Cortex of kidney (tissue), 1 donor: ENCODE measurements at regions not wholly inside any gene's neighbourhood (a gene's known extent, or its start where the extent isn't known, plus 50 kb on each side); places are given as distances from the start of the nearest gene placed in this dataset.

Experiments used
- DNase-seq: peaks from one replicate; lab custom pipeline; 2025; lab: John Stamatoyannopoulos, UW

- DNase-seq = no peak
Measured at GRCh38 chr15:62912808-62913207, 129.7 kb upstream of the TPM1 start.

GRCh38 chr15:62913246-62913645 is 129.3 kb upstream of the TPM1 start:
- DNase-seq = no peak

- no peak for DNase-seq
Measured at GRCh38 chr15:62914461-62915079, 128.0 kb upstream of the TPM1 start.

GRCh38 chr15:62920682-62921502 is 121.7 kb upstream of the TPM1 start:
- DNase-seq = no peak

- no peak for DNase-seq
Measured at GRCh38 chr15:62922514-62922913, 120.0 kb upstream of the TPM1 start.

- no peak for DNase-seq
Measured at GRCh38 chr15:62925875-62926274, 116.7 kb upstream of the TPM1 start.

- DNase-seq = no peak
Measured at GRCh38 chr15:62927196-62927595, 115.4 kb upstream of the TPM1 start.

GRCh38 chr15:62927836-62928235 is 114.7 kb upstream of the TPM1 start:
- DNase-seq = no peak

- DNase-seq = no peak
Measured at GRCh38 chr15:62928242-62928999, 114.1 kb upstream of the TPM1 start.

- DNase-seq = no peak
Measured at GRCh38 chr15:62929000-62929357, 113.6 kb upstream of the TPM1 start.

- no peak for DNase-seq
Measured at GRCh38 chr15:62931650-62932049, 110.9 kb upstream of the TPM1 start.

GRCh38 chr15:62932436-62932835 is 110.1 kb upstream of the TPM1 start:
- no peak for DNase-seq

GRCh38 chr15:62933386-62933785 is 109.2 kb upstream of the TPM1 start:
- no peak for DNase-seq

- no peak for DNase-seq
Measured at GRCh38 chr15:62934236-62934971, 108.1 kb upstream of the TPM1 start.

- no peak for DNase-seq
Measured at GRCh38 chr15:62935300-62936081, 107.1 kb upstream of the TPM1 start.

- DNase-seq = no peak
Measured at GRCh38 chr15:62938825-62939224, 103.7 kb upstream of the TPM1 start.

GRCh38 chr15:62940093-62940754 is 102.3 kb upstream of the TPM1 start:
- no peak for DNase-seq

GRCh38 chr15:62940755-62941361 is 101.7 kb upstream of the TPM1 start:
- no peak for DNase-seq

- no peak for DNase-seq
Measured at GRCh38 chr15:62941699-62942098, 100.8 kb upstream of the TPM1 start.

GRCh38 chr15:62942428-62942827 is 100.1 kb upstream of the TPM1 start:
- DNase-seq = no peak

GRCh38 chr15:62945063-62945462 is 97.5 kb upstream of the TPM1 start:
- DNase-seq = no peak
